C4-2B (cell line): ENCODE measurements at regions not wholly inside any gene's neighbourhood (a gene's known extent, or its start where the extent isn't known, plus 50 kb on each side); places are given as distances from the start of the nearest gene placed in this dataset.

ENCODE experiments used
- H3K27ac ChIP-seq: fragments of 450-650 bp; 2 replicates; pipeline ENCODE4 v1.5.1; 2017
- ZFX ChIP-seq: fragments of 450-650 bp; IDR thresholded peaks from 2 replicates; pipeline ENCODE4 v1.6.1; 2017
- TF ChIP-seq, protein P1 (sequence below): fragments of 450-650 bp; conservative IDR thresholded peaks from 2 replicates; pipeline ENCODE4 v1.5.1; 2017; ENCODE audit warnings: mild to moderate bottlenecking

DNA sequence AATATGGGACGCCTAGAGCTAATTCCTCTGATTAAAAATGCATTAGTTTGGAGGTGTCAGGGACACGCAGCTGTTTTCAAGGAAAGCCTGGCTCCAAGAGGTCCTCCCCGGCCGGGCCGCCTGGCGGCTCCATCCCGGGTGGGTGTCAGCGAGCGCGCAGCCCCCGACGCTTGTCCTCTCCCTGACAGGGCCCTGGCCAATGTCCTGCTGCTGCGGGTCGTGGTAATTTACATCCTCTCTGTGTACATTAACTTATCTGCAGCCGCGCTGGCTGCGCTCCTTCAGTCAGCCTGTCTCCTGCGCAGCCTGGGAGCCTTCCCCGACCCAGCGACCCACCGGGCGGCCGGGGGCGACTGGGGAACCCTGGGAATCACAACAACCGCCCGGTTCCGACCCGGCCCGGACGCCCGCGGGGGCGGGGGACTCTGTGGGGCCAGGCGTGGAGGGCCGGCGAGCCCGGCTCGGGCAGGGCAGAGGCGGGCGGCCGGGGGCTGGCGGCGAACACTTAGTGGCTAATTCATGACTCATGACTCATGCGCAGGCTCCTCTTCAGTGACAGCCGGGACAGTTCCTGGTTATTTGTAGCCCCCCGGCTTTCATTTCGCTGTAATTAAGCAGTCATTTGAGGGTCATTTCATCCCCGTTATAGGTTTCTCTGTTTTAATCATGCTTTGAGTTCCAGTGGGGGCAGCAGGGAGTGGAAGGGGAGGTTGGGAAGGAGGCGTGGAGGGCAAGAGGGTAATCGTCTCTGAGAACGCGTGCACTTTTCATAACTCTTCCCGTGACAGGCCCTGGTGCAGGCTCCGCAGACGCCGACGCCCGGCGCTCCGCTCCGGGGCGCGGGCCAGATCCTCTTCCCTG, 141.9 kb upstream of the CTAGE1 start:
- TF ChIP-seq ZFX = no peak
- TF ChIP-seq, protein P1, sequence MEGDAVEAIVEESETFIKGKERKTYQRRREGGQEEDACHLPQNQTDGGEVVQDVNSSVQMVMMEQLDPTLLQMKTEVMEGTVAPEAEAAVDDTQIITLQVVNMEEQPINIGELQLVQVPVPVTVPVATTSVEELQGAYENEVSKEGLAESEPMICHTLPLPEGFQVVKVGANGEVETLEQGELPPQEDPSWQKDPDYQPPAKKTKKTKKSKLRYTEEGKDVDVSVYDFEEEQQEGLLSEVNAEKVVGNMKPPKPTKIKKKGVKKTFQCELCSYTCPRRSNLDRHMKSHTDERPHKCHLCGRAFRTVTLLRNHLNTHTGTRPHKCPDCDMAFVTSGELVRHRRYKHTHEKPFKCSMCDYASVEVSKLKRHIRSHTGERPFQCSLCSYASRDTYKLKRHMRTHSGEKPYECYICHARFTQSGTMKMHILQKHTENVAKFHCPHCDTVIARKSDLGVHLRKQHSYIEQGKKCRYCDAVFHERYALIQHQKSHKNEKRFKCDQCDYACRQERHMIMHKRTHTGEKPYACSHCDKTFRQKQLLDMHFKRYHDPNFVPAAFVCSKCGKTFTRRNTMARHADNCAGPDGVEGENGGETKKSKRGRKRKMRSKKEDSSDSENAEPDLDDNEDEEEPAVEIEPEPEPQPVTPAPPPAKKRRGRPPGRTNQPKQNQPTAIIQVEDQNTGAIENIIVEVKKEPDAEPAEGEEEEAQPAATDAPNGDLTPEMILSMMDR = no peak
- H3K27ac ChIP-seq = no peak overlapping the region

DNA sequence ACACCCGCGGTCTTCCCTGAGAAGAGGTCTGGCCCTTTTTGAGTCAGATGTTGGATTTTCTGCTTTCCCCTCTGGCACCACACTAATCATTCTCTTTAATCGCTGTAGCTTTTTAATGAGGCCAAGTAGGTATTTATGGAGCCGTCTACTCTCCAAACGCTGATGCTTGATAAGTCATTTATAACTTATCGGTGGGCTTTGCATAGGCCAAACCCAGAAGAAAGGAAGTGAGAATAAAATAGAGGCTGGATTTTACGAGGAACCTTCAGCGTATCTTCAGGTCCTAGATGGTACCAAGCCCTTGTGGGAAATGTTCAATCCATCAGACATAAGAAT, 142.5 kb upstream of the CTAGE1 start:
- H3K27ac ChIP-seq = no peak overlapping the region
- TF ChIP-seq ZFX = no peak
- TF ChIP-seq, protein P1 = no peak

DNA sequence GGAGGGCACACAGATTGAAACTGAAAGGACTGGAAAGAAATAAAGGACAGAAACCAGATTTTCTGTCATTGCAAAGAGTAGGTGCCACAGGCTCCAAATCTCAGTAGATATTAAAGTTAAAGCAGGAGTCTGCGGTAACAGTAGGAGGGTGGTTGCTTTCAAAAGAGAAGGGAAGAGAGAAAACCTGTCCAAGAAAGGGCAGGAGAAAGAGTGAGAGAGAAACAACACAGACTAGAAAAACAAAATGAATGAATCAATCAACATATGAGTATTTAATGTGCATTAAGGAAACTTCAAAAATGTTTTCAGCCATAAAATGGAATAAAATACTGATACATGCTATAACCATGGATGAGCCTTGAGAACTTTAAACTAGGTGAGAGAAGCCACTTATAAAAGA, 143.1 kb upstream of the CTAGE1 start:
- H3K27ac ChIP-seq = no peak overlapping the region
- no peak for TF ChIP-seq ZFX
- TF ChIP-seq, protein P1 = no peak

DNA sequence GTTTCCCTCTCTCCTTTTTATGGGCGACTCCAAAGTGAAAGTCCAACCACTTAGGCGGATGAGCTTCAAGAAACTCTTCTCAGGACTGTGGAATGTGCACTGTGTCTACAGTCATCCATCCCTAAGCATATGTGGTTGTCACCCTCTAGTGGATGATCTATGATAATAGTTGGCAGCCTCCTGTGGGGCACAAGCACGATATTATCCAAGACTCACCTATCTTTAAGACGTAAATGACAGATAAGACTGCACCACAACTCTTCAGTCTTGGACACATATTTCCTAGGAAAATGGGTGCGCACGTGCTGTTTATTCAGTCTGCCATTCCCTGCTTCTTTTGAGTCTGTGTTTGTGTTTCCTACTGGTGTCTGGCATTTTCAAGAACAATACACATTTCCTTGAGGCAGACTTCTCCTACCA, 145.5 kb upstream of the CTAGE1 start:
- TF ChIP-seq, protein P1 = peak; percentile 91
- no peak for TF ChIP-seq ZFX
- no peak overlapping the region for H3K27ac ChIP-seq

DNA sequence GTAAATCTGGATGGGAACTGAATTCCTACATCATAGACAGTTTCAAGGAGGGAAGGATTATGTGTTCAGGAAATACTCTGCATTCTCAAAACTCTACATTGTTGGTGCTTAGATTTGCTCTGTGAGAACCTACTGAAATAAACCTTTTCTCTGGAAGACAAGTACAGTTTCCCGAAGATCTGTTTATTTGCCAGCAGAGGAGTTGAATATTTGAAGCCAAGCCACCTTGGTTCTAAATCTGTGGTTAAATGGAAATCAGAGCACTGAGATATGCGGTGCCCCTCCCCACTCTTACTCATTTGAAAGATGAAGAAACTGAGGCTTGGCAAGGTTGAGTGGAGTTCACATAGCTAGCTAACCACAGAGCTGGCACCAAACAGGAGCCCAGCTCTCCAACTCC, 146.3 kb upstream of the CTAGE1 start:
- no peak overlapping the region for H3K27ac ChIP-seq
- TF ChIP-seq ZFX = no peak
- TF ChIP-seq, protein P1 = no peak

DNA sequence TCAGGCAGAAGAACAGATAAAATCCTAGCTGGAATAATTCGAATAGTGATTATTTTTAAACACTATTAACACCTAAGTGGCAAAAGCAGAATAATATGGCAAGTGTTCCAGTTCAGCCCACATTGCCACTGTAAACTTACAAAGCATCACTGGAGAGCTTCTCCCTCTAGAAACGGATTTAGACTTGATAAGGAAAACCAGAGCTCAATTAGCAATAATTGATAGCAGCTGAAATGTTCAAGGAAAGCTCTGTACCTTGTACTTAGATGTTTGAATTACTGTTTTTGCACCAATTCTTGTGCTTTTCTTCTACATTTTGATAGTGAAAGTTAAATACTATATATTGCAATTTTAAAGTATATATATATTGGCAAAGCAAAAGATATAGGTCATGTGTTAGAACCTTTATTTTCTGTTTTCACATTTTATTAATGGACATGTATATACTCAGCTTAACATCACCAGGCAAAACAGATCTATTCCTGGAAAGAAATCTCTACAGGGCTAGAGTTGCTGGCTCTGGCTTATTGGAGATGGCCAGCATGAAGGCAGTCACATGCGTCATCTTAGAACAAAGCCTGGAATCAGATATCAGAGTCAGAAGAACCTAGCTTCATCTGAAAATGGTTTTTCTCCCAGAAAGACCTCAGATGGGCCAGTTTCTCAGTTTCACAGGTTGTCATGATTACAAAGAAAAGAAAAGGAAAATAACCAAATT, 149.1 kb upstream of the CTAGE1 start:
- no peak overlapping the region for H3K27ac ChIP-seq
- TF ChIP-seq, protein P1 = no peak
- TF ChIP-seq ZFX = no peak

DNA sequence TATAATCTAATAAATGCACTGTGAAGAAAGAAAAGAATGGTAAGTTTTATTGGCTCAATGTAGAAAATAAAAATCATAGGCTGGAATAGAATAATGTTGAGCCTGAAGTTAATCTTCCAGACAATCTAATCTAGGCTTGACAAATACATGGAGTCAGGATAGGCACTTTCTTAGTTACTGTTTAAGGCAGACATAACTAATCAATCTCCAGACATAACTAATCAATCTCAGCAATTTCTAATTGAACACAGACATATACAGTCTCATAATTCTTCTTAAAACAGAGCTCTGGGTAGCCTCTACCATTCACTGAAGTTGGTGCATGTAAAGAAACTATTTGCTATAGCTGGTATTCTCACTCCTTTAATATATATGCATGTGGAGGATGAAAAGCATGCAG, 150.1 kb upstream of the CTAGE1 start:
- TF ChIP-seq, protein P1 = no peak
- no peak for TF ChIP-seq ZFX
- no peak overlapping the region for H3K27ac ChIP-seq
